ENCODE measurements at regions not wholly inside any gene's neighbourhood (a gene's known extent, or its start where the extent isn't known, plus 50 kb on each side); places are given as distances from the start of the nearest gene placed in this dataset.
"Not testable (repeated sequence)": the region's sequence is repeated elsewhere in the genome, so short reads cannot be mapped to it uniquely, and the experiment has no call there.

DNA sequence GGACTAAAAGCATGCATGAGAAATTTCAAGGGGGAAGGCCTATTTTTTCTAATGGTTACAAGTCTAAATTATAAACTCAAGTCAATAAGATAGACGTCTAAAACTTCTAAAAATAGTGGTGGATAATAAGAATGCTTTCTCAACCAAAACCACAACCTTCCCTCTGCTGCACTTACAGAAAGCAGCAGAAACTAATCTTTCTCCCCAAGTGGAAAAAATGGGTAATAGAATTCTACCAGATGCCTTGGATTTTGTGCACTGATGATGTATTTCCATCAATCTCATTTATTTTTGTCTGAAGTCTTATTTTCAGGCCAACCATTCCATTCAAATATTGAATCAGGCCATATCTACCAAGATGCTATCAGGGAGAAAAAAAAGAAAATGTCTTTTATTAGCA lies 344.7 kb downstream of the NEK10 start:
- DNase-seq (ENCODE audit: low read depth): no peak
- no peaks in the 10 kb centered on the region for H3K36me3 ChIP-seq (ENCODE audit: control insufficient read depth, insufficient read depth, low read length)
- H3K4me3 ChIP-seq (ENCODE audit: low read depth, low read length): no peak overlapping the region
- H3K27me3 ChIP-seq (ENCODE audit: control insufficient read depth, insufficient read depth, low read length): no peaks in the 10 kb centered on the region
- TF ChIP-seq, protein P1, sequence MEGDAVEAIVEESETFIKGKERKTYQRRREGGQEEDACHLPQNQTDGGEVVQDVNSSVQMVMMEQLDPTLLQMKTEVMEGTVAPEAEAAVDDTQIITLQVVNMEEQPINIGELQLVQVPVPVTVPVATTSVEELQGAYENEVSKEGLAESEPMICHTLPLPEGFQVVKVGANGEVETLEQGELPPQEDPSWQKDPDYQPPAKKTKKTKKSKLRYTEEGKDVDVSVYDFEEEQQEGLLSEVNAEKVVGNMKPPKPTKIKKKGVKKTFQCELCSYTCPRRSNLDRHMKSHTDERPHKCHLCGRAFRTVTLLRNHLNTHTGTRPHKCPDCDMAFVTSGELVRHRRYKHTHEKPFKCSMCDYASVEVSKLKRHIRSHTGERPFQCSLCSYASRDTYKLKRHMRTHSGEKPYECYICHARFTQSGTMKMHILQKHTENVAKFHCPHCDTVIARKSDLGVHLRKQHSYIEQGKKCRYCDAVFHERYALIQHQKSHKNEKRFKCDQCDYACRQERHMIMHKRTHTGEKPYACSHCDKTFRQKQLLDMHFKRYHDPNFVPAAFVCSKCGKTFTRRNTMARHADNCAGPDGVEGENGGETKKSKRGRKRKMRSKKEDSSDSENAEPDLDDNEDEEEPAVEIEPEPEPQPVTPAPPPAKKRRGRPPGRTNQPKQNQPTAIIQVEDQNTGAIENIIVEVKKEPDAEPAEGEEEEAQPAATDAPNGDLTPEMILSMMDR (IDR thresholded peaks at IDR 0.05; ENCODE audit: insufficient read depth, low read length, poor library complexity, severe bottlenecking): no peak

GRCh38 chr3:27025718-27026117 lies 343.5 kb downstream of the NEK10 start:
- Histone ChIP-seq H3K27me3 (ENCODE audit: control insufficient read depth, insufficient read depth, low read length) (no peaks in the 10 kb centered on the region), H3K4me3 (ENCODE audit: low read depth, low read length) (no peak overlapping the region), H3K36me3 (ENCODE audit: control insufficient read depth, insufficient read depth, low read length) (no peaks in the 10 kb centered on the region)
- DNase-seq (ENCODE audit: low read depth): no peak
- TF ChIP-seq, protein P1 (IDR thresholded peaks at IDR 0.05; ENCODE audit: insufficient read depth, low read length, poor library complexity, severe bottlenecking): no peak

DNA sequence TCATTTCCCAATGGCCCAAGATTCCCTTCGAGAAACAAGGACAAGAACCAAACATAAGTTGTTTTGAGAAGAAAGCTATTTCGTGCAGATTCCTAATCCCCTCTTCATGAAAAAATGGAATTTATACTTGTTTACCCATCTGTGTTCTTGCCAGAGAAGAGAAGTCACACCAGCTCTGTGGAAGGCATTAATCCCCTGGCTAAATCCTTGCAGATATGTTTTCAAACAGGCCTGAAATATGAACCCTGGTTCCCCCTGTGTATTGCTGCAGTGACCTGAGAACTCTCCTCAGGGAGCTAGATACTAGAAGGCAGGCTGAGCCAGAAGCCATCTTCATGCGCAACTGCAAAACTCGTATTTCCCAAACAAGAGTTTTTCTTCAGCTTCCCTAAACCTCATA lies 337.7 kb downstream of the NEK10 start:
- Histone ChIP-seq H3K4me3 (ENCODE audit: low read depth, low read length) (no peak overlapping the region), H3K36me3 (ENCODE audit: control insufficient read depth, insufficient read depth, low read length) (no peaks in the 10 kb centered on the region), H3K27me3 (ENCODE audit: control insufficient read depth, insufficient read depth, low read length) (no peaks in the 10 kb centered on the region)
- TF ChIP-seq, protein P1 (IDR thresholded peaks at IDR 0.05; ENCODE audit: insufficient read depth, low read length, poor library complexity, severe bottlenecking): no peak
- no peak for DNase-seq (ENCODE audit: low read depth)

GRCh38 chr3:27034255-27034654 lies 334.9 kb downstream of the NEK10 start:
- no peak overlapping the region for H3K4me3 ChIP-seq (ENCODE audit: low read depth, low read length)
- TF ChIP-seq, protein P1 (IDR thresholded peaks at IDR 0.05; ENCODE audit: insufficient read depth, low read length, poor library complexity, severe bottlenecking): no peak

GRCh38 chr3:27040674-27041073 lies 328.5 kb downstream of the NEK10 start:
- DNase-seq (ENCODE audit: low read depth): no peak
- TF ChIP-seq, protein P1 (IDR thresholded peaks at IDR 0.05; ENCODE audit: insufficient read depth, low read length, poor library complexity, severe bottlenecking): no peak
- Histone ChIP-seq H3K4me3 (ENCODE audit: low read depth, low read length) (no peak overlapping the region), H3K27me3 (ENCODE audit: control insufficient read depth, insufficient read depth, low read length) (no peaks in the 10 kb centered on the region), H3K36me3 (ENCODE audit: control insufficient read depth, insufficient read depth, low read length) (no peaks in the 10 kb centered on the region)

More at GRCh38 chr3:27034255-27034654, 334.9 kb downstream of the NEK10 start:
- Histone ChIP-seq H3K36me3 (ENCODE audit: control insufficient read depth, insufficient read depth, low read length) (no peaks in the 10 kb centered on the region), H3K27me3 (ENCODE audit: control insufficient read depth, insufficient read depth, low read length) (no peaks in the 10 kb centered on the region)
- no peak for DNase-seq (ENCODE audit: low read depth)

DNA sequence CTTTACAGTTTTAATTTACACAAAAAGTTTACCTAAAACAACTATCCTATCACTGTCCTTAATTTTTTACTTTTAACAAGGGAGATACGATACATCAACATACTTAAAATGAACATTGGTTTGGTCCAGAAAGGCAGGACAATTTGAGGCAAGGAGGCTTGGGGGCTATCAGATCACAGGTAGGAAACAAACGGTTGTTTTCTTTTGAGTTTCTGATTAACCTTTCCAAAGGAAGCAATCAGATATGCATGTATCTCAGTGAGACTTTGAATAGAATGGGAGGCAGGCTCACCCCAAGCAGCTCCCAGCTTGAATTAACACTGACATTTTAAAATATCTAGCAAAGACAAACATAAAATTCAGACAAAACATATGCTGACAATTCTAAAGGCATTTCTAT lies 326.6 kb downstream of the NEK10 start:
- H3K27me3 ChIP-seq (ENCODE audit: control insufficient read depth, insufficient read depth, low read length); DNase-seq (ENCODE audit: low read depth); H3K4me3 ChIP-seq (ENCODE audit: low read depth, low read length); H3K36me3 ChIP-seq (ENCODE audit: control insufficient read depth, insufficient read depth, low read length): not testable (repeated sequence)

All from kidney epithelial cell (primary cell).